Cardiac septum (tissue), 1 donor: ENCODE measurements at regions not wholly inside any gene's neighbourhood (a gene's known extent, or its start where the extent isn't known, plus 50 kb on each side); places are given as distances from the start of the nearest gene placed in this dataset.
"Not testable (repeated sequence)": the region's sequence is repeated elsewhere in the genome, so short reads cannot be mapped to it uniquely, and the experiment has no call there.

Source experiments
- DNase-seq: peaks from one replicate; pipeline ENCODE4 v3.0.0-alpha.2; 2020; ENCODE audit warnings: low spot score
- intact Hi-C: fragments of 100-400 bp; cut with DNase I; formaldehyde crosslinking; loops from one replicate; pipeline ENCODE4 v1.14.0; 2022
- donor health status: DM: no; HTN: no; CAD: no.

DNA sequence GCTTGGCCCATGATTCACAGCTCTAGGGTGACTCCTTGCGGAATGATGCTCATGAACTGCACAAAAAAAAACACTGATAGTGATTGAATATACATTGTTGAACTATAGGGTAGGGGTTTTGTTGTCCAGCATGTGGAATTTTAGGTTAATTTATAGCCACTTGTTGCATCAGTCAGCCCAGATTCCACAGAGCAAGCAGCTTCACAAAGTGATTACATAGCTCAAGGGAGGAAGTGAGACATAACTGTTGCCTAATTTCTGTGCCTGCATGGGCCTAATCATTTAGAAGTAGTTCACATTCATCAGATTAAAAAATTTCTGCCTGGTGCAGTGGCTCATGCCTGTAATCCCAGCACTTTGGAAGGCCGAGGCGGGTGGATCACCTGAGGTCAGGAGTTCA, 142.2 kb upstream of the ZNF722 start:
- intact Hi-C loops, DNase-seq: not testable (repeated sequence)

GRCh38 chr7:63867127-63867526, 131.5 kb upstream of the ZNF722 start:
- intact Hi-C loops, result no loop called here
- DNase-seq, result no peak

- DNase-seq, intact Hi-C loops: not testable (repeated sequence)
Observed at GRCh38 chr7:63874242-63874641, 124.4 kb upstream of the ZNF722 start.

DNA sequence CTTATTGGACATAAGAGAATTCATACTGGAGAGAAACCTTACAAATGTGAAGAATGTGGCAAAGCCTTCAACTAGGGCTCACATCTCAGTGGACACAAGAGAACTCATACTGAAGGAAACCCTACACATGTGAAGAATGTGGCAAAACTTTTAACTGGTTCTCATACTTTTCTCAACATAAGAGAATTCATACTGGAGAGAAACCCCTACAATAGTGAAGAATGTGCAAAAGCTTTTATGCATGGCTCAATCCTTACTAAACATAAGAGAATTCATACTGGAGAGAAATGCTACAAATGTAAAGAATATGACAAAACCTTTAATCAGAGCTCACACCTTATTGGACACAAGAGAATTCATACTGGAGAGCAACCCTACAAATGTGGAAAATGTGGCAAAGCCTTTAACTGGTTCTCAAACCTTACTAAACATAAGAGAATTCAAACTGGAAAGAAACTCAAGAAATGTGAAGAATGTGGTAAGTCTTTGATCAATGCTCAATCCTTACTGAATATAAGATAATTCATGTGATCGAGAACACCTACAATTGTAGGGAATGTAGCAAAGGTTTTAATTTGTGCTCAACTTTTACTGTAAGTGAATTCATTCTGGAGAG, 121.8 kb upstream of the ZNF722 start:
- intact Hi-C loops, result no loop called here
- DNase-seq, result no peak

GRCh38 chr7:63887031-63887430, 111.6 kb upstream of the ZNF722 start:
- no peak for DNase-seq
- intact Hi-C loops, result no loop called here

GRCh38 chr7:63899691-63900393, 98.8 kb upstream of the ZNF722 start:
- DNase-seq, result peak; percentile 85
- intact Hi-C loops, result loop anchor here (2.0 kb wide), 1 partner anchor 27 kb away; no protein-coding TSS in a partner anchor

- intact Hi-C loops, result loop anchor here (2.0 kb wide), 1 partner anchor 26 kb away; no protein-coding TSS in a partner anchor
- DNase-seq, result peak; percentile 93
Observed at GRCh38 chr7:63900394-63901203, 98.0 kb upstream of the ZNF722 start.

DNA sequence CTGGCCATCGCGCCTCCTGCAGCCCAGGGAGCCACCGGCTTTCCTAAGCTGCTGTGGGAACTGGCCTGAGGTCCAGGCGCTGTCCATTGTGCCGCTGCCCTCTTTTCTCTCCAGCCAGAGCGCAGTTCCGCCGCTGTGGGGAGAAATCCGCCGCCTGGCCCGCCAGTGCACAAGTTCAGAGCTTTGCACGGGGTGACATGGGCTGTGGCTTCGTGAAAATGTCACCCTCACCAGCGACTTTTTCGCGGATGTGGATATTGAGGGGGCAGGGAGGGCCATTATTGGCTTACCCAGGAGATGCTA, 97.5 kb upstream of the ZNF722 start:
- DNase-seq, result not testable (repeated sequence)

DNA sequence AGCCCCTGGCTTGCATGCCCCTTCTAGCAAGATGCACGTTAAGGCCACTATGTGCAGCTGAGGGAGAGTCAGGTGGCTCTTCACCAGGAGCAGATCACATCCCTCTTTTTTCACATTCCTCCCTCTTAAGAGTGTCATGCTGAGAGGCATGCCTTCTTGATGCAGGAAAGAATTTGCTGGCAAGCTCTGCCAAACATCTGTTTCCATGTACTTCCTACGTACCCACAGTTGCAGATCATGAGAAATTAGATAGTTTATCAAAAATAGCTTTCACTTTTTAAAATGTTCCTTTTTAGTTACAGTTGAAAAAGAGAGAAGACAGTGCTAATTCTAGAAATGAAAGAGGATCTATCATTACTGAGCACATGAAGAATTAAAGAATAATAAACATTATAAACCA, 79.7 kb upstream of the ZNF722 start:
- intact Hi-C loops, result no loop called here
- DNase-seq, result no peak

More for the DNA sequence above, 97.5 kb upstream of the ZNF722 start:
- intact Hi-C loops, result loop anchor here (2.0 kb wide), 1 partner anchor 26 kb away; no protein-coding TSS in a partner anchor

GRCh38 chr7:63925262-63925625, 73.4 kb upstream of the ZNF722 start:
- no peak for DNase-seq
- intact Hi-C loops, result loop anchor here (5.0 kb wide), 1 partner anchor 122 kb away; the partner anchor contains the start of gene ZNF727

DNA sequence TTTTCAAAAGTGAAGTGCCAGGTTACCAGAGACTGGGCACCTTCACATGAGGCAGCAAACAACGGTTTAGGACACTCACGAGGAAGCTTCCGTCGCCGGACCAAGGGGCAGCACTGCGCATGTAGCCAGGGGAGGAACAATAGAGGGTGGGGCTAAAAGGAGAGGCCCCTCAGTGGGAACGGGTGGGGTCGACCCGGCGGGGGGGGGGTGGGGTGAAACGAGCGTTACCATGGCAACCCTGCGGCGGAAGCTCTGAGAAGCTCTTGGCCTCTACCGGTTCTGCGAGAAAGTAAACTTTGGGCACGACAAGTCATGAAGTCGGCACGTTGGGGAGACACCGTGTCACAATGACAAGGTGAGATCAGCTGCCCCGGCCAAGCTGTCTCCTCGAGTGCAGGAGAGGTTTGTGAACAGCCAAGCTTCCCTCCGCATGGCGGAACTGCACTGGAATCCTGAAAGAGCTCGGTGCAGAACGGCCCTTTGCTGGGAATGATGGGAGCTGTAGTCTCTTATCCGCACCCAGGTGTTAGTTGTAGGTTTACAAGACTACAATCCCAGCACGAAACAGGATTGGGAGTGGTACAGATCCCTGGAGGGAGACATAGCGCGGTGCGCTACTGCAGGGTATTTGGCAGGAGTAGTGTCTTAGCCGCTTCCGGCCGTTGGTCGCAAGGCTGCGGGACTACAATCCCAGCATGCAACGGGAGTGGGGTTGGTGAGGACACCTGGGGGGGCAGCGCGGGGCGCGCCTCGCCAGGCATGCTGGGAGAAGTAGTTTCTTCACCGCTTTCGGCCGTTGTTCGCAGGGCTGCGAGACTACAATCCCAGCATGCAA, 72.8 kb upstream of the ZNF722 start:
- intact Hi-C loops, result loop anchor here (2.0 to 5.0 kb wide), 2 partner anchors 25 to 121 kb away; partner anchors contain the start of gene ZNF727

DNA sequence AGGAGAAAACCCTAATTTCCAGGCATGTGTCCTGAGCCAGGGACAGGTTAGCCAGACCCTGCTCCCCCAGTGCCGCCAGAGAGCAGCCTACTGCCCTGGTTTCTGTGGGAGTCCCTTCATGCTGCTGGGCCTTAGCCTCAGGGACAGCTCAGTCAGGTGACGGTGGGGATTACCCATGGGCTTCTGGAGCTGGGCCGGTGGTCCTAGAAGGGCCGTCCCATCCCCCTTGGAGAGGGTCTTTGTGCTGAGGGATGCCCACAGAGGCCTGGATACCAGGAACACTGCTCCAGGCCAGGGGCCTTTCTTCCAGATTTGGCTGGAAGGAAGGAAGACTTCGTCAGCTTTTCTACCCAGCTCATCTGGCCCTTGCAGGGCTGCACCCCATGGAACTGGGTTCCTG, 71.4 kb upstream of the ZNF722 start:
- intact Hi-C loops, result loop anchor here (2.0 to 5.0 kb wide), 2 partner anchors 26 to 120 kb away; partner anchors contain the start of gene ZNF727
- no peak for DNase-seq

More for the DNA sequence above, 72.8 kb upstream of the ZNF722 start:
- DNase-seq, result peak; percentile 91

DNA sequence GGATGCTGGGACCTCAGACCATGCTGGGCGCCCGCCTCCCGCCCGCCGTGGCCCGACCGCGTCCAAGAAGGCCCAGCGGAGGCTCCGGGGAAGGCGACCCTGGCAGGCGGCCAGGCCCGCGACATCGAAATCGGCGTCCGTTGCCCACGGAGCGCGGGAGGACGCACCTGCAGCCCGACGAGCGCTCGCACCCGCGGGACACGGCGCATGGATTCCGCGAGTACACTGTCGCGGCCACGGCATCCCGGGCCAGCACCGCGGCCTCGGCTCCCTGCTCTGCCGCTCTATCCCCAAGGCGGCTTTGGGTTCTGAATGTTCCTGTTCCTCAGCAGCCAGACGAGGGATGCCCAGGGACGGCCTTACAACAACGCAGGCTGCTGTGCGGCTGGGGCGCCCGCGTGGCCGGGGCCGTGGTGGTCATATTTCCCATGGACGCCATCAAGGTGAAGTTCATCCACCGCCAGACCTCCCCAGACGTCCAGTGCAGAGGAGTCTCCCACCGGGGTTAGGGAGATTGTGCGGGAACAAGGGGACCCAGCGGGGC, 67.5 kb upstream of the ZNF722 start:
- DNase-seq, result no peak
- intact Hi-C loops, result no loop called here

DNA sequence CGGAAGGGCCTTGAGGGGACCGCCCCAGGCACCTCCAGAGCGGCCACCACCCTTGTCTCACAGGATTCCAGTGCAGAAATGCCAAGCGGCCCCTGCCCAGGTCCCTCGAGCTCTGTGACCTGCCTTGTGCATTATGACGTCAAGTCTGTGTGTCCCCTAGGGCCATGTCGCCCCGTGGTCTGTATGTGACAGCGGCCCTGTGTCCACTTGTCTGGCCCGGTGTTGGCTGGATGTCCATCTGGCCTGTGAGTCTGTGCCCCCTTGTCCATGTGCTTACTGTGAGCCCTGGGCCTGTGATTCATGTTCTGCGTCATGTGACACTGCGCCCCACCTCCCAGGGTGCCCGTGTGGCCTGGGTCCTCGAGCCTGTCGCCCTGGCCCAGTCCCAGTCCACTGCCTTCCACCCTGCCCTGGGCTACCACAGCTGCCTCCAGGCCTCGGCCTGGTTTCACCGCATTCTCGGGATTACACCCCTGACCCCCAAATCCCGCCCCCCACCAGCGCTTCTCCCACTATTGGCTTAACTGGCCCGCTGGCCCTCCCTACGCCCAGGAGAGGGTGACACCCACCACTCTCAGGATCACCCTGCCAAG, 66.6 kb upstream of the ZNF722 start:
- intact Hi-C loops, result no loop called here
- no peak for DNase-seq
